ENCODE measurements at regions not wholly inside any gene's neighbourhood (a gene's known extent, or its start where the extent isn't known, plus 50 kb on each side); places are given as distances from the start of the nearest gene placed in this dataset.

DNA sequence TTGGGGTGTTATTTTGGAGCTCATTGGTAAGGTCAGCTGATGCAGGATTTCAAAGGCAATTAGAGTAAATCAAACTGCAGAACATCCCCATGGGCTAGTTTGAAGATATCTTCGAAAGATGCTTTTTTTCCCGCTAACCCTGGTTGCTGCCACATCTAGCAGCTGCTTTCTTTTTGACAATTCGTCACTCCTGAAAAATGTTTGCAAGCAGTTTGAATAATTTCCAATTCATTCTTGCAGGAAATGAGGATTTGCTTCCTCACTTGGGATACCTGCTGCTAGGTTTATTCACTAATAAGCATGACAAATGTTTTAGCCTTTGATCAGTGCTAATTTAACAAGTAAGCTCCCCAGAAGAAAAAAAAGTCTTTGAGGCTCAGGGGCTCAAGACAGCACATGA, 649.6 kb upstream of the RORB start:
- H3K27ac Mint-ChIP-seq, result no peak overlapping the region
- no peak overlapping the region for H3K4me3 Mint-ChIP-seq
- TF ChIP-seq, protein P1, sequence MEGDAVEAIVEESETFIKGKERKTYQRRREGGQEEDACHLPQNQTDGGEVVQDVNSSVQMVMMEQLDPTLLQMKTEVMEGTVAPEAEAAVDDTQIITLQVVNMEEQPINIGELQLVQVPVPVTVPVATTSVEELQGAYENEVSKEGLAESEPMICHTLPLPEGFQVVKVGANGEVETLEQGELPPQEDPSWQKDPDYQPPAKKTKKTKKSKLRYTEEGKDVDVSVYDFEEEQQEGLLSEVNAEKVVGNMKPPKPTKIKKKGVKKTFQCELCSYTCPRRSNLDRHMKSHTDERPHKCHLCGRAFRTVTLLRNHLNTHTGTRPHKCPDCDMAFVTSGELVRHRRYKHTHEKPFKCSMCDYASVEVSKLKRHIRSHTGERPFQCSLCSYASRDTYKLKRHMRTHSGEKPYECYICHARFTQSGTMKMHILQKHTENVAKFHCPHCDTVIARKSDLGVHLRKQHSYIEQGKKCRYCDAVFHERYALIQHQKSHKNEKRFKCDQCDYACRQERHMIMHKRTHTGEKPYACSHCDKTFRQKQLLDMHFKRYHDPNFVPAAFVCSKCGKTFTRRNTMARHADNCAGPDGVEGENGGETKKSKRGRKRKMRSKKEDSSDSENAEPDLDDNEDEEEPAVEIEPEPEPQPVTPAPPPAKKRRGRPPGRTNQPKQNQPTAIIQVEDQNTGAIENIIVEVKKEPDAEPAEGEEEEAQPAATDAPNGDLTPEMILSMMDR (IDR thresholded peaks at IDR 0.05), result no peak
- no peaks in the 10 kb centered on the region for H3K36me3 Mint-ChIP-seq (ENCODE audit: low read depth)
- H3K27me3 Mint-ChIP-seq (ENCODE audit: insufficient read depth), result no peaks in the 10 kb centered on the region
- H3K4me1 Mint-ChIP-seq (ENCODE audit: low read depth), result no peaks in the 10 kb centered on the region
- peaks cover 19% of the 10 kb centered on the region for H3K9me3 Mint-ChIP-seq
- DNase-seq, result no peak

DNA sequence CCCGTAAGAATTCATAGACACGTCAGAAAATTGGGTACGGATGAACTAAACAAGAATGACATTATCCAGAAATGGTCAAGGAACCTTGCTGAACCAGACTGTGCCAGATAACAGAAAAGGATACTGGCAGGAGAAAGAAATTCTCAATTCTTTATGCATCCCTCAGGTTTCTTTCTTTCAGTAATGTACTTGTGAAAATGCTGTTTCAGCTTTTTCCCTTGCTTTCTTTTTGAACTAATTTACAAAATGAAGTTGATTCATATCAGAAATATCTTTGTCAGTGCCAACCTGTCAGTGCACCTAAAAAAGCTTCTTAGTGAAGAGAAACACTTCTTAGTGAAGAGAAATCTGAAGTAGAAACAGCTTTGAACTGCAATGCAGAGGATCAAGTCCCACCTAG, 643.6 kb upstream of the RORB start:
- Mint-ChIP-seq H3K36me3 (ENCODE audit: low read depth) (no peaks in the 10 kb centered on the region), H3K9me3 (peaks cover 9% of the 10 kb centered on the region), H3K4me1 (ENCODE audit: low read depth) (no peaks in the 10 kb centered on the region), H3K27ac (no peak overlapping the region), H3K27me3 (ENCODE audit: insufficient read depth) (no peaks in the 10 kb centered on the region), H3K4me3 (no peak overlapping the region)
- TF ChIP-seq, protein P1 (IDR thresholded peaks at IDR 0.05), result no peak
- no peak for DNase-seq

DNA sequence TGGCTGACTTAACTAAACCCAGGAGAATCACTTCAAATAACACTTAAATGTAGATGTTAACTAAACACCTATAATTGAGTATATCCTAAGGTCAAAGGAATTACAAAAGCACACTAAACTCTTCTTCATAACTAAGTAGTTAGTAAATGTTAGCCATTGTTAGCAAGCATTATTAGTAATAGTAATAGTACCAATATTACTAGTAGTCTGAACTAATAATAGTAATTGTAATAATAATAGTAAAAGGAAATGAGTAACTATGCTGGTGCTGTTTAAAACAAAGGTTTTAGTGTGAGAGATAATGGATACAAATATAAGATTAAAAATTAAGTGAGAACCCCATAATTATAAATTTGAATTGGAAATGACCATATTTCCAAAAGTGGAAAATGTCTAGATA, 641.9 kb upstream of the RORB start:
- TF ChIP-seq, protein P1 (IDR thresholded peaks at IDR 0.05), result no peak
- Mint-ChIP-seq H3K36me3 (ENCODE audit: low read depth) (no peaks in the 10 kb centered on the region), H3K27me3 (ENCODE audit: insufficient read depth) (no peaks in the 10 kb centered on the region), H3K27ac (no peak overlapping the region), H3K4me1 (ENCODE audit: low read depth) (no peaks in the 10 kb centered on the region), H3K4me3 (no peak overlapping the region), H3K9me3 (peaks cover 4% of the 10 kb centered on the region; the same call in 1 of the 2 replicates)
- no peak for DNase-seq

DNA sequence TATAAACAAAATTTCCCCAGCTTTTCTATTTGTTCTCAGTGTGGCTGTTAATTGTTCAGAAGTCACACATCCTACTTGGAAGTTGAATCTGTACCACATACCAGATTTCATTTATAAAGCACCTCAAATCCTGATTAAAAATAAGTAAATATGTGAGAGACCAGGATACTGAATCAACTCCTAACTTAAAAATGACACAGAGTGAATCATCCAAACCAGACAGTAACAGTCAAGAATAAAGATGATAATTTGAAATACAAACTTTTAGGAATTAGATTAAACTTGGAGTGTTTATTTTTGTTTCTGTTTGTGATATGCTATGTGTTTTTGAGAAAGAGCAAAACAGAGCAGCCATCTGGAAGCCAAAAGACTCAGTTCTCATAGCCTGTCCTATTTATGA, 633.2 kb upstream of the RORB start:
- H3K27ac Mint-ChIP-seq, result no peak overlapping the region
- H3K4me3 Mint-ChIP-seq, result no peak overlapping the region
- H3K4me1 Mint-ChIP-seq (ENCODE audit: low read depth), result no peaks in the 10 kb centered on the region
- H3K36me3 Mint-ChIP-seq (ENCODE audit: low read depth), result no peaks in the 10 kb centered on the region
- DNase-seq, result no peak
- peaks cover 25% of the 10 kb centered on the region for H3K9me3 Mint-ChIP-seq
- H3K27me3 Mint-ChIP-seq (ENCODE audit: insufficient read depth), result no peaks in the 10 kb centered on the region
- TF ChIP-seq, protein P1 (IDR thresholded peaks at IDR 0.05), result no peak

DNA sequence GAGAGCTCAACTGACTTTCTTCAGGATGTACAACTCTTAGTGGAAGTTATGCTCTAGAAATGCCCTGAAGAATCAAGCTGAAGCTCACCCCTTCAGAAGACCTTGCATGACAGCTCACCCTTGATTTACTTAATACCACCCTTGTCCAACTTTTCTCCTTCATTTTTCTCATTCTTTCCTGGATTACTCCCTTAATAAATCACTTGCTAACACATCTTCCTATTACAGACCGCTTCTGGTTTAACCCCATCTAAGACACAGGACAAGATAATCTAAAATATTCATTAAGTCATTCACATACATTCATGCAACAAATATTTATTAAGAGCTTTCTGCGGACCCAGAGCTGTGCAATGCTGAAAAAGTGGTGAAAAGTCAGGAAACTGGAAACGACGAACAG, 630.7 kb upstream of the RORB start:
- Mint-ChIP-seq H3K36me3 (ENCODE audit: low read depth) (no peaks in the 10 kb centered on the region), H3K4me1 (ENCODE audit: low read depth) (no peaks in the 10 kb centered on the region), H3K27me3 (ENCODE audit: insufficient read depth) (no peaks in the 10 kb centered on the region; the same call in 1 of the 2 replicates), H3K4me3 (no peak overlapping the region), H3K27ac (no peak overlapping the region), H3K9me3 (peaks cover 22% of the 10 kb centered on the region)
- no peak for DNase-seq
- TF ChIP-seq, protein P1 (IDR thresholded peaks at IDR 0.05), result no peak

DNA sequence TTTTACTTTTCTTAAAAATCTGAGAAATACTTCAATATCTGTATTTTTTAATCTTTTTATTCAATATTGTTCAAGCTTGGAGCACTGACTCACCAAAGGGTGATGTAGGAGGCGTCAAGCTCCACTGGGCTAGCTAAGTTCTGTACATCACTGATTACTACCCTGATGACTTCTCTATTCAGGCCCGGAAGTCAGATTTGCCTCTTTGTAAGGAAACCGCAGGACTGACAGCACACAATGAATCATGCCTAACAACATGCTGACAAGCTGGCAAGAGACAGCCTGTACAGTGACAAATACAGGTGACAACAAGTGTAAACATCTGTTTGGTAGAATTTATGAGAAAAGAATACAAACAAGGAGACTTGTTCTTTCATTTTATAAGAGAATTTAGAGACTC, 627.9 kb upstream of the RORB start:
- peaks cover 29% of the 10 kb centered on the region for H3K9me3 Mint-ChIP-seq
- H3K27me3 Mint-ChIP-seq (ENCODE audit: insufficient read depth), result no peaks in the 10 kb centered on the region; the same call in 1 of the 2 replicates
- H3K36me3 Mint-ChIP-seq (ENCODE audit: low read depth), result no peaks in the 10 kb centered on the region
- TF ChIP-seq, protein P1 (IDR thresholded peaks at IDR 0.05), result no peak
- DNase-seq, result peak; percentile 0
- H3K4me3 Mint-ChIP-seq, result no peak overlapping the region
- no peak overlapping the region for H3K27ac Mint-ChIP-seq
- H3K4me1 Mint-ChIP-seq (ENCODE audit: low read depth), result no peaks in the 10 kb centered on the region
